ENCODE measurements at regions not wholly inside any gene's neighbourhood (a gene's known extent, or its start where the extent isn't known, plus 50 kb on each side); places are given as distances from the start of the nearest gene placed in this dataset.

GRCh38 chr9:75440914-75441313 lies 352.6 kb downstream of the OSTF1 start:
- ChIA-PET POLR2A (ENCODE audit: unreplicated experiment) (no interaction called here), CTCF (no interaction called here)
- Histone ChIP-seq H3K79me1 (ENCODE audit: low read depth in 1 of 2, low read length in 2 of 2) (no peaks in the 10 kb centered on the region), H3K9me1 (ENCODE audit: insufficient read depth, low read length) (no peaks in the 10 kb centered on the region), H4K20me1 (ENCODE audit: insufficient read depth, low read length) (no peaks in the 10 kb centered on the region), H4K8ac (ENCODE audit: low read depth in 2 of 2, low read length in 2 of 2) (no peak overlapping the region), H2AK9ac (replicated peaks; ENCODE audit: low read depth, low read length, poor library complexity) (no peak overlapping the region), H3K4me2 (ENCODE audit: low read depth, low read length) (no peak overlapping the region), H2BK5ac (ENCODE audit: low read depth, low read length, poor library complexity, severe bottlenecking) (no peak overlapping the region), H2BK120ac (ENCODE audit: low read depth, low read length) (no peak overlapping the region), H3K27me3 (ENCODE audit: control insufficient read depth, insufficient read depth, low read length) (no peaks in the 10 kb centered on the region), H3K18ac (ENCODE audit: low read depth, low read length) (no peak overlapping the region), H3K9ac (ENCODE audit: low read depth, low read length) (no peak overlapping the region), H2BK20ac (ENCODE audit: low read depth, low read length) (no peak overlapping the region), H2AFZ (replicated peaks; ENCODE audit: low read length, poor library complexity) (no peak overlapping the region), H2BK15ac (ENCODE audit: low read depth, low read length) (no peak overlapping the region), H3K27ac (ENCODE audit: insufficient read depth, low read length) (no peak overlapping the region), H3K36me3 (ENCODE audit: control insufficient read depth, insufficient read depth, low read length) (no peaks in the 10 kb centered on the region), H3K56ac (ENCODE audit: extremely low read depth, insufficient read depth, low read length) (no peak overlapping the region), H4K91ac (ENCODE audit: insufficient read depth, low read depth, low read length) (no peak overlapping the region), H3K14ac (replicated peaks; ENCODE audit: low read depth, low read length) (no peak overlapping the region), H3K23ac (ENCODE audit: low read depth, low read length) (no peak overlapping the region), H4K5ac (ENCODE audit: low read depth, low read length) (no peak overlapping the region), H3K9me3 (ENCODE audit: control insufficient read depth, insufficient read depth, low read length) (peaks cover 5% of the 10 kb centered on the region; the same call in 1 of the 2 replicates), H3K4me1 (ENCODE audit: control insufficient read depth, insufficient read depth, low read length) (no peaks in the 10 kb centered on the region), H3K4ac (ENCODE audit: low read depth, low read length) (no peak overlapping the region), H3K4me3 (ENCODE audit: insufficient read depth, low read depth, low read length) (no peak overlapping the region), H2AK5ac (ENCODE audit: low read depth, low read length) (no peak overlapping the region)
- no TSS peak for BruUV-seq (replicated peaks)
- TF ChIP-seq NFE2L2 (IDR thresholded peaks at IDR 0.05; ENCODE audit: low read depth, low read length) (no peak), CHD1 (IDR thresholded peaks at IDR 0.05; ENCODE audit: low read depth, low read length) (no peak)
- TF ChIP-seq, protein P1, sequence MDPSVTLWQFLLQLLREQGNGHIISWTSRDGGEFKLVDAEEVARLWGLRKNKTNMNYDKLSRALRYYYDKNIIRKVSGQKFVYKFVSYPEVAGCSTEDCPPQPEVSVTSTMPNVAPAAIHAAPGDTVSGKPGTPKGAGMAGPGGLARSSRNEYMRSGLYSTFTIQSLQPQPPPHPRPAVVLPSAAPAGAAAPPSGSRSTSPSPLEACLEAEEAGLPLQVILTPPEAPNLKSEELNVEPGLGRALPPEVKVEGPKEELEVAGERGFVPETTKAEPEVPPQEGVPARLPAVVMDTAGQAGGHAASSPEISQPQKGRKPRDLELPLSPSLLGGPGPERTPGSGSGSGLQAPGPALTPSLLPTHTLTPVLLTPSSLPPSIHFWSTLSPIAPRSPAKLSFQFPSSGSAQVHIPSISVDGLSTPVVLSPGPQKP (IDR thresholded peaks at IDR 0.05; ENCODE audit: borderline replicate concordance, low read depth, low read length), result no peak
- WGBS, 2 experiments (ENCODE audit: extremely low coverage in 2 of 2, insufficient read length in 1 of 2), result 0% methylated on average over 1 of the region's 4 CpGs; no CpG with 5 or more reads in 1 of the 2 experiments
- ATAC-seq (ENCODE audit: low read depth) (no peak), DNase-seq (no peak)
- intact Hi-C loops (cut with micrococcal nuclease) (no loop called here), in situ Hi-C loops (cut with MboI; ENCODE audit: low sequenced_read_pairs) (no loop called here), dilution Hi-C loops (cut with HindIII; ENCODE audit: low sequenced_read_pairs, unreplicated experiment) (no loop called here)
